ENCODE measurements at regions not wholly inside any gene's neighbourhood (a gene's known extent, or its start where the extent isn't known, plus 50 kb on each side); places are given as distances from the start of the nearest gene placed in this dataset.
"Not testable (repeated sequence)": the region's sequence is repeated elsewhere in the genome, so short reads cannot be mapped to it uniquely, and the experiment has no call there.

DNA sequence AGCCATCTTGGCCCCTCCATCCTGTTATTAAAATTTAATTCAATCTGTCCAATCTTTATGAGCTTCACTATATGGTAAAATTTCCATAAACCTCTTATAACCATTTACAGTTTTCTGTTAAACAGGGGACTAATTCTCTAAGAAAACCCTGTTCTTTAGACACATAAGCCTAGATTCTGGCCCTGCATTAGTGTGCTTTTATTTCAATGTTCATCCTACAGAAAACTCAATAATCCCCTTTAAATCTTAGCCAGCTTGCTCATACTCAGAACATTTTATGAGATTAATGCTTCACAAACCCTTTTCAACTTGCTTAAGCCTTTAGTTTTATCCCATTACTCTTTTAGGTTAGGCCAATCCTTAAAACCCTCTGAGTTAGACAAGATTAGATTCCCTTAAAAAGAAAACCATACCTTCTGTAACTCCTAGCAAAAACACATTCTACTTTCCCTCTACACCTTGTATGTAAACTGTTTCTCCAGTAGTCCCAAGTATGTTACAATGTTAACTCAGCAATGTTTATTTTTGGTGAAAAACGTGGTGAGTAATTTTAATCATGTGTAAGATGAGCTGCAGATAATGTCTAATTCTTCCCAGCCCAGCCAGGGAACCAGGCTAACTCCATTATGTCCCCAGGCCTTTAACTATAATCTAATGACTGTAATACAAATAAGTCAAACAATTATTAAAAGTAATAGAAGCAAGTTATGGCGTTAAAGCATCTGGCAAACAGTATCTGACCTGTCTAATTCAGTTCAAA lies 1953.4 kb upstream of the LRRTM1 start:
- DNase-seq, result no peak

DNA sequence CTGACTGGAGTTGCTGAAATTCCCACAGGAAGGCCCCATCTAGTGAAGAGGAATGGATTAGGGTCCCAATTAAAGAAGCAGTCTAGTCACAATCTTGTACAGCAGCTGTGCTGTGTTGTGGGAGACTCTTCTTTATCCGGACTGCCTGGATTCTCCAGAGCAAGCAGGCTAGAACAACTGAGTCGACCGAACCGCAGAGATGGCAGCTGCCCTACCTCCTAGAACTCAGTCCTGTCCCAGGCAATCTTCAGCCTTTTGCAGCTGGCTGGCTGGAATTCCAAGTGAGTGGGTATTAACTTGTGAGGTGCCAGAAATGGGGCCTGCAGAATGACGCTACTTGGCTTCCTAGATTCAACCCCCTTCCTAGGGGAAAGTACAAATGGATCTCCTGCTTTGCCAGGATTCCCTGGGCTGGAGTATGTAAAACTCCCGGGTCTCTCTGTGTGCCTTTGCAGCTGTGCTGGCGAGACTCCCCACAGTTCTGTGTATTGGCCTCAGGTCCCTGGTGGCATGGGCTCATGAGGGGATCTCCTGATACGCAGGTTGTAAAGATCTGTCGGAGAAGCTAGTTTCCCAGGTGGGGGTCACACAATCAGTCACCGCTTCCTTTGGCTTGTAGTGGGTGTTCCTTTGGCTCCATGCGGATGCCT lies 1952.6 kb upstream of the LRRTM1 start:
- no peak for DNase-seq

DNA sequence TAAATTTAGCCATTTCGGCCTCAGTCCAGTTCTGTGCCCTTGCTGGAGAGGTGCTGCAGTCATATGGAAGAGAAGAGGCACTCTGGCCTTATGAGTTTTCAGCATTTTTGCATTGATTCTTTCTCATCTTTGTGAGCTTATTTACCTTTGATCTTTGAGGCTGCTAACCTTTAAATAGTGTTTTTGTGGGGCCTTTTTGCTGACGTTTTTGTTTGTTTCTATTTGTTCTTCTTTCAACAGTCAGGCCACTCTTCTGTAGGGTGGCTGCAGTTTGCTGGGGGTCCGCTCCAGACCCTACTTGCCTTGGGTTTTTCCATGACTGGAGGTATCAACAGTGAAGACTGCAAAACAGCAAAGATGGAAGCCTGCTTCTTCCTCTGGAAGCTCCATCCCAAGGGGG lies 1951.7 kb upstream of the LRRTM1 start:
- no peak for DNase-seq

DNA sequence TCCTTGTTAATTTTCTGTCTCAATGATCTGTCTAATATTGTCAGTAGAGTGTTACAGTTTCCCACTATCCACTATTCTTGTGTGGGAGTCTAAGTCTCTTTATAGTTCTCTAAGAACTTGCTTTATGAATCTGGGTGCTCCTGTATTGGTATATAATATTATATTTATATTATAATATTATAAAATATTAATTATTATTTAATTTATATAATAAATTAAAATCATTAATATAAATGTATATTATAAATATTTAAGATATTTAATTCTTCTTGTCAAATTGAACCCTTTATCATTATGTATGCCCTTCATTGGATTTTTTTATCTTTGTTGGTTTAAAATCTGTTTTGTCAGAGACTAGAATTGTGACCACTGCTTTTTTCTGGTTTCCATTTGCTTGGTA lies 1950.2 kb upstream of the LRRTM1 start:
- DNase-seq, result no peak

DNA sequence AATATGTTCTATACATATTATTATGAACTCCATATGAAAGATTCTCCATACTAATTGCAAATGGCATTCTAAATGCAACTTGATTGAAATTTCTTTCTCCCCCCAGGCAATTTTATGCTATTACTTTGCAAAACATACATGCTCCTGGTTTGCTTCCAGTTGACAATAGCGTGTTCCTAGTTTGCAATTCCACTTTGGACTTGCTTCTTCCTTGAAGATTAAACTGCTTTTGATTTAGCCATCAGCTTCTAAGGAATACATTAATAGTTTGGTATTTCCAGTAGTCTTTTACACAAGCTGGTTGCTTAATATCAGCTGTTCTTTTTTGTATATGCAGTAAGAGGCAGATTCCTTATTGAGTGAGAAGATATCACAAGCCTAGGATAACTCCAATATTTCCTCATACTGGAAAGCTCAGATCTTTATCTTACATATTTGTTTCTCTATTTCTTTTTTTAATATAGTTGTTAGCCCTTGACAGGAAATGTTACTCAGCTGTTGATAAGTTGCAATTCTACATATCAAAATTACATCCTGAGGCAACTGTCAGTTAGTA lies 1941.7 kb upstream of the LRRTM1 start:
- DNase-seq, result no peak

DNA sequence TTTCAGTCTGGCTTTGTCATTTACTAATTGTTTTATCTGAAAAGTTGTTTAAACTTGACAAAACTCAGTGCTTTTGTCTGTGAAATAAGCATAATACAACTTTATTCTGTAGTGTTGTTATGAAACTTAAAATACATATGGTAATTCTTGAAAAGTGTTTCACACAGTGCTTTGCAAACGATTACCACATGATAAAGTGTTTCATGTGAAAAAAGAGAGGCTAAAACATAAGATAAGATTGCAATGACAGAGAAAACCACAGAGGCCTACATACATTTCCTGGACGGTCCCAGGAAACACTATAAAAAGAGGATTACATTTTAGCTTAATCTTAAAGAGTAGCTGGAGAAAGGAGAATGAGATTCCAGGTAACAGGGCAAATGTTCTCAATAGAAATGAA lies 1934.6 kb upstream of the LRRTM1 start:
- no peak for DNase-seq

DNA sequence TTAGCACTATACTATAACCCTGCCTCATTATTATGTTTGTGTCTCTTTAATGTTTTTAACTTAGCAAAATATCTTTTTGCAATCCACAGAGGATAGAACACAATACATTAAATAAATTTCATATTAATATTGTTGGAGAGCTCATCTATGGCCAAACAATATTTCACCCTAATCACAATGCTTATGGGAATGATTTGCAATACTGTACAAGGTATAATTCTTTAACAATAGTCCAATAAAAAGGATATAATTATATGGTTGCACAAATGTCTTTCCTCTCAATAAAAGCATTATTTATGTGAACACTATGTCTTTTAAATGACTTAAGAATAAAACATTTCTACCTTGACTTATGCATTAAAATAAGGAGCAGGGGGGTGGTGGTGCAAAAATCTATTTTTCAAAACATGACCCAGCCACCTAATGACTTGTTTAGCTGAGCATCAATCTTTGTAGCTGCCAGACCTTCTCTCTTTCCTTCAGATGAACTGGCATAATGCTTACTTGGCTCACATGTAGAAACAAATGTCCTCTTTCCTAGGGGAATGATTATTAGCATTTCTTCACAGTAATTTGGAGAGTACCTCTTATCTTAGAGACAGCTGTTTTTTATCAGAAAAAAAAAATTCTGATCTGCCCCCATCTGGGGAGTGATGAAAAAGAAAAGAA lies 1933.6 kb upstream of the LRRTM1 start:
- no peak for DNase-seq

DNA sequence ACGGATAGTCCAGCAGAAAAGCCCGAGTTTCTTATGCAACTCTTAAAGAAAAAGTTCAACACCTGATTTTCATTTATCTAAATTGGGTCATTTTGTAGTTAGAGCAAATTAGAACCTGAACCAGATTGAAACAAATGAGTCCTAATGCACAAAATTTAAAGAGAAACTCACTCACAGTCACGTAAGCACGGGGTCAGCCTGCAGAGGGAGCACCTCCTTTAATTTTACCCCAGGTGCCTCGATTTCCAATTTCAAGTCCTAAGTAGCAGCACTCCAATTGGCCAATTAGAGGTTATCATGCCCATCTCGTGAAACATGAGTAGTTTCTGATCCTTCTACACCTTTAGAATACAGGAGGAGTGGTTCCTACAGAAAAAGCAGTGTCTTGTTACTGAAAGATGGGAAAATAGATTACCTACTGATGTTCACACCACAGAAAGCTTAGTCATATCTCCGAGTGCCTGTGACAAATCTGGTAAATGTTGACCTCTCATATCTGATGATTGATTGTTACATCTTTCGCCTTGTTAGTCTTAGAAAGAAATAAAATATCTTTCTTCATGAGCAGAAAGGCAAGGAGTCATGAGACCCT lies 1929.8 kb upstream of the LRRTM1 start:
- DNase-seq, result no peak

DNA sequence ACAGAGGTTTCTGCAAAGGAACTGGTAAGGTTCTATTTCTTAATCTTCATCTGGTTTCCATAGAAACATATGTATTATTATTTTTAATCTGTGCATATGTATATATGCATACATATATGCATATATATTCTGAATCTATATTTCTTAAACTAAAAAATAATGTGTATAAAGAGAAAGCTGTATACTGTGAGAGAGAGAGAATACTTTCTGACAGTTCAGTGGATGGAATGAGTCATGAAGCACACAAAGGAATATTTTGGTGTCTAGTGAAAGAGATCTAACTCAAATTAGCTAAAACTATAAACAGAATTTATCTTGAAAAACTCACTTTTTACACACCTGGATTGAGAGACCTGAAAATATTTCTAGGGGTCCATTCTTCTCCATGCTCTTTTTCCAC lies 1929.3 kb upstream of the LRRTM1 start:
- DNase-seq, result no peak

DNA sequence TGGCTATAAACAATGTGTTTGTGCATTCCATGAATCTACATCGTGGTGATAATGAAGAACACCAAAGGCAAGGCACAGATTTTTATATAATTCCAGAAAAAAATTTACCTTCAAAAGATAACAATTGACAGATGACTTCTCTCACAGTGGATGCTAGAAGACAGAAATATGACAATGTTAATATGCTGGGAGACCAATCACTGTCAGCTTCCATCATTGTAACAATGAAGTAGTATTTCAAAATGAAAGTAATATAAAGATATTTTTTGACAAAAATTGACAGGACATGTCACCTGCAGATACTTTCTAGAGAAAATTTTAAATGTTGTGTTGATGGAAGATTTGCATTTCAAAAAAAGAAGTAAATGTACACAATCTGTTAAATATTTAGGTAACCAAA lies 1925.9 kb upstream of the LRRTM1 start:
- DNase-seq, result no peak

DNA sequence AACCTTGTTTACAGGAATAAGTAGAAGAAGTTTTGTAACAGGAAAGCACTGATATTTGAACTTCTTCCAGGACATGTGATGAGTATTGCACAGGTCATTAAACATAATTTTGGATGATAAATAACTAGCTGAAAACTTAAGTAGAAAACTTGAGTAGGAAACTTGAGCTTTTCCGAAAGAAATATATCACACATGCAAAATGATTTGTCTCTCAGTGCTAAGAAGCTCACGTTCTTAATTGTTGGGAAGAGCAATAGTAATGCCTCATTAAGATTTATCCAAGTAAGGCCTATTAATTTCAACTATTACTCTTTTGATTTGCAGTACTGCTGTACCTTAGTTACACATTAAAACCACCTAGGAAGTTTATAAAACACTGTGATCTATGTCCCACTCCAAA lies 1921.9 kb upstream of the LRRTM1 start:
- no peak for DNase-seq

DNA sequence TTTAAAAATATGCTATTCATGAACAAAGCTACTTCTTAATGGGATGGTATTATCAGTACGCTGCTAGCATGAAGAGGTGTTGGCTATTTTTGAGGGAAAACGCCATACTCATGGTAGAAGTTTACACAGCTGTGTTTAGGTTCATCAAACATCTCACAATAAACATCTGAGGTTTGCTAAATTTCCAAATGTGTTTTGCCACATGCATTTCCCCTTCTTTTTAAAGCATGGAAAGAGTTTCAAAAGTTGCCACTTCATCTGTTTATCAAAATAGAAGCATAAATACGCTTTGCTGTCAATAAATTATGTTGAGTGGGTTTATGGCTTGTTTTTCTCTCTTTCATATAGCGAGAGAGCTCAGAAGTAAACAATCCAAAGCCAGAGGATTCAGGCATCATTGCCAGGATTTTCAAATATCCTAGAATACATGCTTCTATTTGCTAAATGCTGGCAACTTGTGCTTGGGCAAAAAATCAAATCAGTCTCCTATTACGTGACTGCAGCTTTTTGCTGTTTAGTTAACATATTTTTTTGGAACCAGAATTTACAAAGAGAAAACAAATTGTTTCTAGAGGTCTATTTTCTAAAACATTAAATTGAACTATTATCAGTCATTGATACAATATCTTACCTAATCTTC lies 1919.9 kb upstream of the LRRTM1 start:
- DNase-seq, result peak; percentile 9

DNA sequence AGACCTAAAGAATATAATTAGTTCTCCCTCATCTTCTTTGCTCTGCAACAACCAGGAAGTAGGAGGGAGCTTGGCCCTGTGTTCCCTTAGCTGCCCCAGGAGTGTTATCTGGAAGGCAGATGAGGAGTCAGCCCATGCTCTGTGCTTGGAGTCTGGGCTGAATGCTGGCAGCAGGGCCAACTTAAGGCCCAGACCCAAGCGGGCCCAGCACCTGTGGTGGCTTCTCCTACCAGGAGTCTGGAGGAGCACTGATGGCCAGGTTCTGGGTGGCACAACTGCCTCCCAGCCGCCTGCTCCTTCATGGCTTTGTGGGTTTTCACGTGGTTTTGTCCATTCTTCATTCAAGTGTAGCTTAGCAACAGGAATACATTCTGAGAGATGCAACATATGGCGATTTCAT lies 1910.7 kb upstream of the LRRTM1 start:
- DNase-seq, result no peak

DNA sequence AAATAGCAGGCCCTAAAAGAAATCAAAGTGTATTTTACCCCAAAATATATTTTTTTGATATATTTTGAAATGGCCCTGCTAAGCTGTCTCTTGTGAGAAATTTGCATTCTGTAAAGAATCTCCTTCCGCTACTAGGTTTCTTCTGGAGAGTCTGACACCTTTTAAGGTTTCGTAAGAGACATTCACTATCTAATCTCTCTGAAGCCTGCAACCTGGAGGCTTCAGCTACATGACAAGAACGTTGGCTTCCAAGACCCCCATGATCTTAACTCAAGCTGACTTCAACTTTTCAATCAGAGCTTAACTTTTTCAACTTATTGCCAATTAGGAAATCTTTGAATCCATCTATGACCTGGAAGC lies 1894.9 kb upstream of the LRRTM1 start:
- DNase-seq, result no peak

DNA sequence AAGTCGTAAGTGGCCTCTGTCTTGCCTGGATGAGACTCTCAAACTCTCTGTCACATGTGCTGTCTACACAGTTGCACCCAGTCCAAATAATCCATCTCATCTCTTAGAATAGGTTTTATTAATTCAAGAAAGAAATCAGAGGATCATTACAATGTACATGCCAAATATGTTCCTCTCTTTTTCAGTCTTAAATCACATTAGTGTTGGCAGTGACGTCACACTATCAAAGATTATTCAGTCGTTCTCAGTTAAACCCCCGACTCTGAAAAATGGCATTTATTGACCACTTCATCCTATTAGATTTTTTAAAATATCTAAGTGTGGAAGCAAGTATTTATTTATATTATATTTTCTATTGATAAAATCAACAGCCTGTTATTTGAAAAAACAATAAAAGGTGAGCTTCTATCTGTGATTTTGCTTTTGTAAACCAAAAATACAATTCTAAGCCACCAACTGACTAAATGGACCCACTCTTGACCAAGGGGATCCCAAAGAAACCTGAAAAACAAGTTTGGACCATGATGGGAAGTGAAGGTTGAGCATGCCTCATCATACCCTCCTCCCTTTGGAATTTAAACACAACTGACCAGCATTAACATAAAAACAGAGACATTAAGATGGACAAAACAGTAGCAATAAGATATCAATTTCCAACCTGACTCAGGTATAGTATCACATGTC lies 1894.4 kb upstream of the LRRTM1 start:
- no peak for DNase-seq

DNA sequence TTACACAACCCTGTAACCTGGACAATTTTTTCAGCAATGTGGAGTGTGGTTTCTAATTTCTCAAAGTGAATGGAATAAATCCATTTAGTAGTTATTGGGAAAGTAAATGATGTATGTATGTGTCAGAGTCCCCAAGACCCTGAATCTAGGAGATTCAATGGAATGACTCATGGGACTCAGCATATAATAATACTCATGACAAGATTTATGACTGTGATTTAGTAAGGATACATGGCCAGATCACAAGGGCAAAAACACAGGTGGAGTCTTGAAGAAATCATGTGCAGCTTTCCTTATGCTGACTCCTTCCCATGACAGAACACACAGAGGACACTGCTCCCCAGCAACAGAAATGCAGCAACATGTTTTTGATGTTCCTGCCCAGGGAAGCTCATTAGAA lies 1877.7 kb upstream of the LRRTM1 start:
- no peak for DNase-seq

DNA sequence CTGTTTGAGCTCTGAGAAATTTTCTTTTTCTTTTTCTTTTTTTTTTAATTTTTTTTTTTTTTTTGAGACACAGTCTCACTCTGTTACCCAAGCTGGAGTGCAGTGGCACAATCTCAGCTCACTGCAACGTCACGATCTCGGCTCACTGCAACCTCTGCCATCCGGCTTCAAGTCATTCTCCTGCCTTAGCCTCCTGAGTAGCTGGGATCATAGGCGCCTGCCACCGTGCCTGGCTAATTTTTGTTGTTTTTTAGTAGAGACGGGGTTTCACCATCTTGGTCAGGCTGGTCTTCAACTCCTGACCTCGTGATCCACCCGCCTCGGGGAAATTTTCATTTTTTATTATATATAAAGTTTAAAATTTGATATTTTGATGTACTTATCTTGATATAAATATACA lies 1870.7 kb upstream of the LRRTM1 start:
- not testable (repeated sequence) for DNase-seq

DNA sequence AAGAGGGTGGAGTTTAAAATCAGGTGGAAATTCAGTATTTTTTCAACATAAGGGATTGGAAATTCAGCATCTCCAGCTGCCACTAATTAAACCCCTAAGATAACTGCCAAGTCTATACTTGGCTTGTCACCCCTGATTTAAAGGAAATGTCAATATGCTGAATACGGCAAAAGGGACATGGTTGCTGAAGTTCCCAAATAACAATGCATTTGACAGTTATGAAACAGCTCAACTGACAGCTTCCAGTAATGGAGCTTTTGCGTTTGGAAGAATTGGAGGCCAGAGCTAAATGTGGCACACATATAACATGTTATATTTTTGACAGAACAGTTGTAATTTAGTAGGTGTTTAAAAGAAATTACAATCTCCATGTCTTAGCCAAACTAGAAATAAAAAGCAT lies 1867.9 kb upstream of the LRRTM1 start:
- DNase-seq, result no peak

DNA sequence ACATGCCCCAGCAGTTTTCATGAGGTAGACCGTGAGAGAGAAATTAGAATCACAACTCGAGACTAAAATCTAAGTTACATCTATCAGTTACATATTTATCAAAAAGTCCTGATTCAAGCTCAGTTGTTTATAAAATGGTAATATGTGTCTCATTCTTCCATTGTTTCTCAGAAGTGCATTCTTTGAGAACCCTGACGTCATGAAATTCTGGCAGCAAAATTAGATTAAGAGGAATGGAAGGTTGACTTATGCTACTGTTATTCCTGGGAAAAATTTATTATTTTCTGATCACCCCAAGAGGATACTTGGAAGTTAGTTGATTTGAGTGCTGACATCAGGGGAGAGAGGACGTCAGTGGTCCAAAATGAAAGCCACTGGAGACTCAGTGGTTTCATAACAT lies 1864.8 kb upstream of the LRRTM1 start:
- DNase-seq, result no peak

DNA sequence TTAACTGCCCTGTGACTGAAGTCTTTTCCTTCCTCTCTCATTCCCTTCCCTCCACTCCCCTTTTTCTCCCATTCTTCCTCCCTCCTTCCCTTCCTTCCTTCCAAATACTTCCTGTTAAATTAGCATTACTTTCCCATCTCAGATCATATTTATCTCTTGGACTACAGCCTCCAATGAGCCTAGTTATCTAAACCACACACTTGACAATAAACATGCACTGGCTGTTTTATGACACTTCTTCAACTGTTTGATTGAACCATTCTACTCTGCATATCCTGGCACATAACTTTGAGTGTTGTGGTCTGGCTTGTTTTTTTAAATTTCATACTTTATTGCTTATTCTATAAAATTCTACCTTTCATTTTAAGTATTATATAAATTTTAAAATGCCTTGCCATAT lies 1860.8 kb upstream of the LRRTM1 start:
- no peak for DNase-seq

DNA sequence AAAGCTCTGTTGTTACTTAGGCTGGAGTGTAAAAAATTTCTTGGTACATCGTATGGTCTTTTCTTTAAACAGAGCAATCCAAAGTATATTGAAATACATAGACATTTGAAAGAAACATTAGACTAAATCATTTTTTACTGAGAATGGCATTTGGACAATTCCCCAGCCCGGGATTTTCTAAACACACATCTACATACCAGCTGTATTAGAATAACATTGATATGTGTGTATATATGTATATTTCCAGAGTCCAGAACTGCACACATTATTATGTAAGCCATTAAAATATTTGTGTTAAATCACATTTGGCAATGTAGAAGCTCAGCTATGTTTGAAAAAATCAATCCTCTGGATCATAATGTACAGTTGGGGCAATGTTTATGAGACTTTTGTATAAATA lies 1853.6 kb upstream of the LRRTM1 start:
- no peak for DNase-seq

DNA sequence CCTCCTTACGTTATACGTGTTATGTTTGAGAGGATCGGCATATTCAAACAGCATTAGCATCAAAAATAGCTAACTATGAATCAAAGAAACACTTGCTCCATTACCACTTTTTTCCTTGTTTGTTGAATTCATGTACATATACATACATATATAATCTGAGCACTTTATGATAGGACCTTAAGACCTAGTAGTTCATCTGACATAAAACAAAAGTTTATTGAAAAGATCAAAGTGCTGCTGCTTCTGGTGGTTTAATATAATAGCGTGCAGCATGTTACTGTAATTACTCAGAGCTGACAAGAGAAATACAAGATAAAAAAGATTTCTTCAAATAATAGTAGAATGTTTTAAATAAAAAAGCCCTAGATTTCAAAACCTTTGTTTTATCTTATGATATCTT lies 1850.9 kb upstream of the LRRTM1 start:
- DNase-seq, result no peak

DNA sequence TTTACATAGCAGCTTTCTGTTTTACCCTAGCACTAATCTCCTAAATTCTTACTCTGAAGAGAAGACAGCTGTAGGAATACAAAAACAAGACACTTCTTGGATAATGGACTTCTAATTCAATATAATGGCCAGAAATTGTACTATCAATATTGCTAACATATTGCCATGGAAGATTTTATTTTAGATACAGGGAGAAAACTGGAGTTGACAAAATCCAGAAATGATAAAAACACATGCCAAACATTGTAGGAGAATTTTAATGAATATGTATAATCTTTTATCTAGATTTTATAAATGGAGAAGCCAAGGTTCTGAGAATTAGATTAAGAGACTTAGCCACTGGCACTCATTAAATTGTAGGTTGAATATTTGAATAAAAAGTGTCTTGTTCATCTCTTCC lies 1838.8 kb upstream of the LRRTM1 start:
- DNase-seq, result no peak
